HCT116 (cell line): ENCODE measurements at regions not wholly inside any gene's neighbourhood (a gene's known extent, or its start where the extent isn't known, plus 50 kb on each side); places are given as distances from the start of the nearest gene placed in this dataset.

Experiments used
- ATAC-seq: fragments of 200-7000 bp; cut with Tn5 transposase; 2 replicates; pipeline ENCODE4 v1.9.1; 2020; ENCODE audit warnings: mild to moderate bottlenecking, moderate library complexity
- BruUV-seq: library from RNA; stranded (reverse); fragments of 400-500 nt; replicated peaks from 2 replicates; lab custom pipeline; 2021; lab: Mats Ljungman, UMichigan
- CTCF ChIA-PET: fragments of 300-600 bp; sonication (Branson Sonifier 250); formaldehyde crosslinking; loops from one replicate; lab custom pipeline; 2021; ENCODE audit warnings: antibody characterized with exemption; lab: Charles Lee
- POLR2A ChIA-PET: fragments of 300-600, 350-600 bp; sonication (Branson Sonifier 250); formaldehyde crosslinking; loops from one replicate; lab custom pipeline; 2021; ENCODE audit warnings: antibody characterized with exemption; lab: Charles Lee
- RAD21 ChIA-PET, 2 experiments: fragments of 300-600 bp; sonication (Branson Sonifier 250); formaldehyde crosslinking; loops; one replicate each; lab custom pipeline; 2023; ENCODE audit warnings: low total read pairs in 2 of 2; ENCODE audit not compliant: uncharacterized antibody in 2 of 2, unreplicated experiment in 2 of 2, low non-redundant PET in 1 of 2; lab: Charles Lee
- DNase-seq: peaks from one replicate; pipeline ENCODE4 v3.0.0-alpha.2; 2010; ENCODE audit warnings: low read depth, low spot score
- H2AFZ ChIP-seq: fragments of 200-600 bp; shearing (Covaris generic), sonication (generic); 2 replicates; pipeline ENCODE4 v1.6.1; 2017; ENCODE audit warnings: low read depth, mixed run types, mixed read lengths, antibody characterized with exemption, low read length; ENCODE audit not compliant: poor library complexity, severe bottlenecking
- H3K27ac ChIP-seq: 2 replicates; pipeline ENCODE4 v1.5.1; 2012; ENCODE audit warnings: low read depth, low read length
- H3K27me3 ChIP-seq: fragments of 200-600 bp; sonication (generic); 2 replicates; pipeline ENCODE4 v1.6.1; 2016; ENCODE audit warnings: mixed run types, low read length, mixed read lengths; ENCODE audit not compliant: insufficient read depth
- H3K36me3 ChIP-seq, 2 experiments: fragments of 200-500 bp in 1 of 2; fragments of 200-600 bp in 1 of 2; sonication (Bioruptor generic) in 1 of 2; sonication (generic) in 1 of 2; 2 replicates each; pipeline versions ENCODE4 v1.5.1 to v1.6.1; 2014 to 2016; ENCODE audit warnings: low read length in 2 of 2, inconsistent platforms in 1 of 2, mixed read lengths in 1 of 2, mixed run types in 1 of 2; ENCODE audit not compliant: insufficient read depth in 2 of 2, control insufficient read depth in 1 of 2
- H3K4me1 ChIP-seq, 2 experiments: fragments of 200-600 bp in 1 of 2; sonication (generic) in 1 of 2; 2 replicates each; pipeline versions ENCODE4 v1.5.1 to v1.6.1; 2012 to 2017; ENCODE audit warnings: low read length in 2 of 2, inconsistent platforms in 1 of 2, mild to moderate bottlenecking in 1 of 2, mixed read lengths in 1 of 2, mixed run types in 1 of 2, moderate library complexity in 1 of 2; ENCODE audit not compliant: insufficient read depth in 2 of 2, control insufficient read depth in 1 of 2
- H3K4me2 ChIP-seq: fragments of 200-600 bp; sonication (generic); 2 replicates; pipeline ENCODE4 v1.6.1; 2017; ENCODE audit warnings: mixed run types, low read length, mixed read lengths
- H3K4me3 ChIP-seq, 2 experiments: fragments of 200-600 bp in 1 of 2; sonication (generic) in 1 of 2; replicated peaks in 1 of 2; 2 replicates each; pipeline ENCODE4 v1.5.1; 2011 to 2016; ENCODE audit warnings: low read length in 2 of 2, control low read depth in 1 of 2, low read depth in 1 of 2, mild to moderate bottlenecking in 1 of 2, mixed read lengths in 1 of 2, mixed run types in 1 of 2
- H3K79me2 ChIP-seq: fragments of 200-600 bp; sonication (generic); 2 replicates; pipeline ENCODE4 v1.6.1; 2017; ENCODE audit warnings: mild to moderate bottlenecking, mixed run types, low read length, moderate library complexity, mixed read lengths; ENCODE audit not compliant: insufficient read depth
- H3K9ac ChIP-seq: fragments of 200-600 bp; sonication (generic); 2 replicates; pipeline ENCODE4 v1.6.1; 2016; ENCODE audit warnings: low read length, mixed read lengths
- H3K9me2 ChIP-seq: fragments of 200-600 bp; sonication (generic), shearing (Covaris generic); 2 replicates; pipeline ENCODE4 v1.6.1; 2017; ENCODE audit warnings: mixed run types, mild to moderate bottlenecking, moderate library complexity; ENCODE audit not compliant: insufficient read depth
- H3K9me3 ChIP-seq, 2 experiments: fragments of 200-500 bp in 1 of 2; fragments of 200-600 bp in 1 of 2; sonication (Bioruptor generic) in 1 of 2; sonication (generic) in 1 of 2; 2 replicates each; pipeline ENCODE4 v1.6.1; 2014 to 2017; ENCODE audit warnings: low read length in 2 of 2, mixed read lengths in 2 of 2, inconsistent platforms in 1 of 2, low read depth in 1 of 2, mild to moderate bottlenecking in 1 of 2, mixed run types in 1 of 2, moderate library complexity in 1 of 2; ENCODE audit not compliant: control insufficient read depth in 1 of 2, insufficient read depth in 1 of 2
- H4K20me1 ChIP-seq: fragments of 200-600 bp; sonication (generic), shearing (Covaris generic); 2 replicates; pipeline ENCODE4 v1.6.1; 2017; ENCODE audit warnings: mixed run types, mild to moderate bottlenecking, moderate library complexity; ENCODE audit not compliant: insufficient read depth
- ATF3 ChIP-seq: IDR thresholded peaks from 2 replicates; pipeline ENCODE4 v1.6.1; 2012
- CBX3 ChIP-seq: IDR thresholded peaks from 2 replicates; pipeline ENCODE4 v1.6.1; 2012; ENCODE audit warnings: low read depth
- CEBPB ChIP-seq: IDR thresholded peaks from 2 replicates; pipeline ENCODE4 v1.6.1; 2012; ENCODE audit warnings: low read depth
- EGR1 ChIP-seq: IDR thresholded peaks from 2 replicates; pipeline ENCODE4 v1.6.1; 2012; ENCODE audit warnings: low read depth
- ELF1 ChIP-seq: IDR thresholded peaks from 2 replicates; pipeline ENCODE4 v1.6.1; 2012; ENCODE audit warnings: low read depth, borderline replicate concordance
- EZH2 ChIP-seq: fragments of 200-600 bp; sonication (generic); IDR thresholded peaks from 2 replicates; pipeline ENCODE4 v1.6.1; 2017; ENCODE audit warnings: antibody characterized with exemption, mixed run types
- EZH2phosphoT487 ChIP-seq: fragments of 200-600 bp; IDR thresholded peaks from 2 replicates; pipeline ENCODE4 v1.6.1; 2018; ENCODE audit warnings: antibody characterized with exemption, borderline replicate concordance
- FOSL1 ChIP-seq: IDR thresholded peaks from 2 replicates; pipeline ENCODE4 v1.6.1; 2012; ENCODE audit warnings: low read depth
- JUND ChIP-seq: IDR thresholded peaks from 2 replicates; pipeline ENCODE4 v1.6.1; 2012
- MAX ChIP-seq: IDR thresholded peaks from 2 replicates; pipeline ENCODE4 v1.6.1; 2012
- POLR2A ChIP-seq: IDR thresholded peaks from 2 replicates; pipeline ENCODE4 v1.7.0; 2011; ENCODE audit warnings: borderline replicate concordance; ENCODE audit not compliant: insufficient read depth, insufficient read length; ENCODE audit errors: extremely low read depth
- REST ChIP-seq: IDR thresholded peaks from 2 replicates; pipeline ENCODE4 v1.6.1; 2012; ENCODE audit warnings: low read depth
- SIN3A ChIP-seq: IDR thresholded peaks from 2 replicates; pipeline ENCODE4 v1.6.1; 2012; ENCODE audit warnings: low read depth
- SP1 ChIP-seq: IDR thresholded peaks from 2 replicates; pipeline ENCODE4 v1.6.1; 2012; ENCODE audit warnings: low read depth
- TCF7L2 ChIP-seq: IDR thresholded peaks from 2 replicates; pipeline ENCODE4 v1.7.0; 2011; ENCODE audit warnings: borderline replicate concordance, inconsistent platforms; ENCODE audit not compliant: insufficient read depth, insufficient read length; ENCODE audit errors: extremely low read depth
- YY1 ChIP-seq: IDR thresholded peaks from 2 replicates; pipeline ENCODE4 v1.6.1; 2011; ENCODE audit warnings: low read length, low read depth, moderate library complexity, mild to moderate bottlenecking; ENCODE audit not compliant: insufficient replicate concordance; ENCODE audit errors: extremely low read depth
- ZBTB33 ChIP-seq: IDR thresholded peaks from 2 replicates; pipeline ENCODE4 v1.6.1; 2011; ENCODE audit warnings: mild to moderate bottlenecking, low read length, moderate library complexity; ENCODE audit not compliant: insufficient replicate concordance; ENCODE audit errors: extremely low read depth
- ZNF274 ChIP-seq: fragments of 200-500 bp; sonication (Bioruptor generic); IDR thresholded peaks from 2 replicates; pipeline ENCODE4 v1.6.1; 2014; ENCODE audit warnings: mild to moderate bottlenecking, low read depth, low read length, inconsistent platforms
- intact Hi-C: fragments of 100-400 bp; cut with micrococcal nuclease; formaldehyde crosslinking; loops from 2 replicates; pipeline ENCODE4 v1.10.0; 2022

GRCh38 chr6:81881660-81882059, 129.2 kb upstream of the TENT5A start:
- RAD21 ChIA-PET = no interaction called here
- DNase-seq (no peak), ATAC-seq (no peak)
- no peak overlapping the region for H2AFZ ChIP-seq
- H3K9ac ChIP-seq = no peak overlapping the region
- no peak for TF ChIP-seq ZBTB33
- no peak for TF ChIP-seq ELF1
- TF ChIP-seq MAX = no peak
- no peak for TF ChIP-seq POLR2A
- no peak for TF ChIP-seq SIN3A
- no peak for TF ChIP-seq EZH2phosphoT487
- TF ChIP-seq FOSL1 = no peak
- no peak for TF ChIP-seq TCF7L2
- no peak for TF ChIP-seq EGR1
- no peak for TF ChIP-seq ZNF274
- no peak for TF ChIP-seq EZH2
- no peak for TF ChIP-seq ATF3
- TF ChIP-seq CBX3 = no peak
- no peak for TF ChIP-seq CEBPB
- TF ChIP-seq REST = no peak
- no peak for TF ChIP-seq SP1
- TF ChIP-seq YY1 = no peak
- no peak for TF ChIP-seq JUND
- H3K4me1 ChIP-seq = peaks cover 0 to 3% of the 10 kb centered on the region in 2 experiments; a peak in 1 of 4 replicates
- no peak overlapping the region for H3K27ac ChIP-seq
- CTCF ChIA-PET = no interaction called here
- H3K9me3 ChIP-seq = no peaks in the 10 kb centered on the region
- H3K79me2 ChIP-seq = no peaks in the 10 kb centered on the region
- H3K4me3 ChIP-seq = no peak overlapping the region
- POLR2A ChIA-PET = no interaction called here
- H4K20me1 ChIP-seq = no peaks in the 10 kb centered on the region
- H3K4me2 ChIP-seq = no peak overlapping the region
- no TSS peak for BruUV-seq
- no peaks in the 10 kb centered on the region for H3K36me3 ChIP-seq
- intact Hi-C loops = no loop called here
- no peaks in the 10 kb centered on the region for H3K27me3 ChIP-seq
- no peaks in the 10 kb centered on the region for H3K9me2 ChIP-seq
